Pancreas (tissue), 10 donors: ENCODE measurements at regions not wholly inside any gene's neighbourhood (a gene's known extent, or its start where the extent isn't known, plus 50 kb on each side); places are given as distances from the start of the nearest gene placed in this dataset.
A peak's percentile ranks its signal among the peaks of the same experiment; 100 is the strongest.

ENCODE experiments used
- ATAC-seq, 4 donors: fragments of 200-7000 bp; cut with Tn5 transposase; one replicate each; pipeline versions ENCODE4 v1.8.0 to v1.9.1; 2020; ENCODE audit warnings: mild to moderate bottlenecking in 4 of 4, moderate library complexity in 4 of 4
- DNase-seq, 6 donors: peaks; one replicate each; pipeline ENCODE4 v3.0.0-alpha.2; 2020
- FAIRE-seq: peaks from 2 replicates; lab custom pipeline; 2012; peaks lifted over from hg19 to GRCh38; lab: Jason Lieb, UNC
- H3K27ac ChIP-seq, 4 donors: fragments of 200-600 bp; sonication (generic); 1 replicate in 3 of 4; 2 replicates in 1 of 4; pipeline versions ENCODE4 v1.5.0 to v1.8.0; 2020
- H3K27me3 ChIP-seq, 4 donors: fragments of 200-600 bp; one replicate each; pipeline ENCODE4 v1.8.0; 2021
- H3K36me3 ChIP-seq, 3 donors: fragments of 200-600 bp; sonication (generic) in 1 of 3; one replicate each; pipeline versions ENCODE4 v1.5.0 to v1.8.0; 2020 to 2021
- H3K4me1 ChIP-seq, 3 donors: fragments of 200-600 bp; one replicate each; pipeline ENCODE4 v1.8.0; 2021
- H3K4me3 ChIP-seq, 4 donors: fragments of 200-600 bp; sonication (generic) in 2 of 4; one replicate each; pipeline versions ENCODE4 v1.5.0 to v1.8.0; 2020 to 2021
- H3K9me3 ChIP-seq, 4 donors: fragments of 200-600 bp; one replicate each; pipeline ENCODE4 v1.8.0; 2021
- WGBS, 2 donors: extraction: QIAGEN DNeasy Blood & Tissue Kit; methylation state at CpG; one replicate each; pipeline ENCODE4 v1.1.7; 2013; 5-methylcytosine and 5-hydroxymethylcytosine counted together
- intact Hi-C, 3 donors: fragments of 100-400 bp; cut with DNase I; formaldehyde crosslinking; loops; one replicate each; pipeline versions ENCODE4 v1.11.1 to v1.14.2; 2022
- TF ChIP-seq, protein P1 (sequence below), 4 donors: fragments of 200-600 bp; sonication (generic) in 3 of 4; IDR thresholded peaks; one replicate each; pipeline versions ENCODE4 v1.5.0 to v1.8.0; 2021; ENCODE audit warnings: antibody characterized with exemption in 4 of 4
- donor health status: healthy with polysubstance abuse.
- donor health status: DM: no; HTN: no; CAD: no; lungs with moderate emphysema.
- donor health status: DM: no; HTN: no; CAD: no.
- donor health status: control.
- donor health status: control.
- donor health status: Bipolar disorder and iron deficiency.
- donor health status: DM: yes; HTN: yes; CAD: no.
- donor health status: DM: no; HTN: no; CAD: no.
- donor health status: DM: no; HTN: no; CAD: no.
- donor health status: DM: yes; HTN: yes; CAD: no.

DNA sequence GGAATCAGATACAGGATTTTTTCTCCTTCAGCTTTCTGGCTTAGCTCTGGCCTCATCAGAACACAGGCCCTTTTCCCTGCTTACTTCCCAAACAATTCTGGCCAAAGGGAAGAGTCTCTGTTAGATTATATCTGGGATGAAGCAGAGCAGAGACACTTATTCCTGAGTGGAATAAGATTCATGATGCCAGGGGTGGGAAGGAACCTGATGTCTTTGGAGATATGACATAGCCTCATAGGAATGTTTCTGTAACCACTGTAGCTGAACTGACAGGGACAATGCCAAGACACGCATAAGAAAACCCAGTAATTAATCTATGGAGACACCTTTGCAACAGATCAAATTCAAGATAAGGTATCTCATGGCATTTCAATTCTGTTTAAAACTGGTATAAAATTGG lies 177.1 kb upstream of the RAG2 start:
- Histone ChIP-seq H3K9me3 (no peaks in the 10 kb centered on the region), H3K36me3 (no peaks in the 10 kb centered on the region), H3K4me3 (no peak overlapping the region), H3K27ac (no peak overlapping the region), H3K27me3 (no peaks in the 10 kb centered on the region), H3K4me1 (no peaks in the 10 kb centered on the region)
- DNase-seq = no peak
- TF ChIP-seq, protein P1, sequence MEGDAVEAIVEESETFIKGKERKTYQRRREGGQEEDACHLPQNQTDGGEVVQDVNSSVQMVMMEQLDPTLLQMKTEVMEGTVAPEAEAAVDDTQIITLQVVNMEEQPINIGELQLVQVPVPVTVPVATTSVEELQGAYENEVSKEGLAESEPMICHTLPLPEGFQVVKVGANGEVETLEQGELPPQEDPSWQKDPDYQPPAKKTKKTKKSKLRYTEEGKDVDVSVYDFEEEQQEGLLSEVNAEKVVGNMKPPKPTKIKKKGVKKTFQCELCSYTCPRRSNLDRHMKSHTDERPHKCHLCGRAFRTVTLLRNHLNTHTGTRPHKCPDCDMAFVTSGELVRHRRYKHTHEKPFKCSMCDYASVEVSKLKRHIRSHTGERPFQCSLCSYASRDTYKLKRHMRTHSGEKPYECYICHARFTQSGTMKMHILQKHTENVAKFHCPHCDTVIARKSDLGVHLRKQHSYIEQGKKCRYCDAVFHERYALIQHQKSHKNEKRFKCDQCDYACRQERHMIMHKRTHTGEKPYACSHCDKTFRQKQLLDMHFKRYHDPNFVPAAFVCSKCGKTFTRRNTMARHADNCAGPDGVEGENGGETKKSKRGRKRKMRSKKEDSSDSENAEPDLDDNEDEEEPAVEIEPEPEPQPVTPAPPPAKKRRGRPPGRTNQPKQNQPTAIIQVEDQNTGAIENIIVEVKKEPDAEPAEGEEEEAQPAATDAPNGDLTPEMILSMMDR (IDR thresholded peaks at IDR 0.05) = no peak
- FAIRE-seq = no peak
- ATAC-seq = no peak
- intact Hi-C loops = no loop called here
- 22 to 34% methylated on average over 1 of the region's 1 CpG for WGBS, 2 donors

DNA sequence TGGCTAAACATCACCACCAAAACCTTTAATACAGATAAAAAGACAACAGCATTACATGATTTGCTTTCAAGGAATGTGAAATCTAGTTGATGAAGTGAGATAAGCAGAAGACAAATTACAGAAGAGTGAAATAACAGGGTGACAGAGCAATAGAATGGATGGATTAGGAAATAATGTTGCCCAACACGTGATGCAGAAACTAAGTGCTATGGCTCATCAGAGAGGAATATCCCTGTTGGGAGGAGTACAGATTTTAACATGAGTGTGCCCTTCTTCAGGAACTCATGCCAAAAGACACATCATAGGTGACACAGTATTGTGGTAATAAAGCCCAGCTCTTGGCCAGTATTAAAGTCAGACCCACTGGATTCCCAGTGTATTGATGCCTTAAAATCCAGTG lies 176.6 kb upstream of the RAG2 start:
- TF ChIP-seq, protein P1 (IDR thresholded peaks at IDR 0.05) = no peak
- ATAC-seq = peak in 1 of 4 donors; percentile 47
- Histone ChIP-seq H3K36me3 (no peaks in the 10 kb centered on the region), H3K27ac (no peak overlapping the region), H3K4me1 (no peaks in the 10 kb centered on the region), H3K27me3 (no peaks in the 10 kb centered on the region), H3K9me3 (no peaks in the 10 kb centered on the region), H3K4me3 (no peak overlapping the region)
- intact Hi-C loops = no loop called here
- no peak for FAIRE-seq
- no peak for DNase-seq
- 35 to 41% methylated on average over 1 of the region's 1 CpG for WGBS, 2 donors

DNA sequence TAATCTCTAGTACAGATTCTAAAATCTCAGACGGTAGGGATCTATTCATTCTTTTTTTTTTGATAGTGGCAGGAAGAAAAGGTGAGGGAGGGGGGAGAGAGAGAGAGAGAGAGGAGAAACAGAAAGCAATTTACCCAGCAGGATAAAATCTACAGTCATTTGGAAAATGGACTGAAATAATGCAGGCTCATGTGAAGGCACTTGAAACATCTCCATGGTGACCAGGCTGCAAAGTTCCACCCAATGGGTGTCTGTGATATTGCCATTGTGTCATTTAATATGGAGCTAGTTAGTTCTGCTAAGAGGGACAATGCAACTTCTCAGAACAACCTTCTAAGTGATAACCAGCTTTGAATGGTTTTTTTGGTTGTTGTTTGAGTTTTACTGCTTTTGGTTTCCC lies 165.2 kb upstream of the RAG2 start:
- no peak overlapping the region for H3K4me3 ChIP-seq
- ATAC-seq (no peak), FAIRE-seq (no peak), DNase-seq (no peak)
- no peaks in the 10 kb centered on the region for H3K36me3 ChIP-seq
- TF ChIP-seq, protein P1 (IDR thresholded peaks at IDR 0.05) = no peak
- intact Hi-C loops = loop anchor here in 1 of 3 donors (10.0 kb wide), 1 partner anchor 188 kb away; no protein-coding TSS in a partner anchor
- no peaks in the 10 kb centered on the region for H3K9me3 ChIP-seq
- H3K27ac ChIP-seq = no peak overlapping the region
- H3K27me3 ChIP-seq = no peaks in the 10 kb centered on the region
- WGBS, 2 donors = 21 to 61% methylated on average over 1 of the region's 1 CpG
- H3K4me1 ChIP-seq = no peaks in the 10 kb centered on the region

DNA sequence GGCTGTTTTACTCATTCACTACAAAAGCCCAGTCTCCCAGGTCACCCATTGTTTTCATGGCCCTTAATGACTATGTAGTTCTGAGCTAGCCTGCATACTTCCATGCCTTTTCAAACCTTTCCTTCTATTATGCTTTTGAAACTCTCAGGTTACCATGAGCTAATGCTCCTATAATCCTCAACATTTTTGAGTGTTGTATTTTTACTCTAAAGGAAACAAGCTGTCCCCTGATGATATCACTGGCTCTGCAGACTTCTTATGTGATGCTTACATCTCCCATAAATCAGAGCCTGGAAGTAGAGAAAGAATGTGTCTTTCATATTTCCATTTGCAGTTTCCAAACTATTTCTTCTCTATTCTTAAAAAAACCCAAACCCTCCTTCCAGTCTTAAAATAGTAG lies 159.0 kb upstream of the RAG2 start:
- H3K4me1 ChIP-seq = no peaks in the 10 kb centered on the region
- ATAC-seq (no peak), DNase-seq (no peak), FAIRE-seq (no peak)
- H3K27ac ChIP-seq = no peak overlapping the region
- TF ChIP-seq, protein P1 (IDR thresholded peaks at IDR 0.05) = no peak
- no peaks in the 10 kb centered on the region for H3K9me3 ChIP-seq
- intact Hi-C loops = no loop called here
- no peaks in the 10 kb centered on the region for H3K27me3 ChIP-seq
- H3K36me3 ChIP-seq = no peaks in the 10 kb centered on the region
- H3K4me3 ChIP-seq = no peak overlapping the region

DNA sequence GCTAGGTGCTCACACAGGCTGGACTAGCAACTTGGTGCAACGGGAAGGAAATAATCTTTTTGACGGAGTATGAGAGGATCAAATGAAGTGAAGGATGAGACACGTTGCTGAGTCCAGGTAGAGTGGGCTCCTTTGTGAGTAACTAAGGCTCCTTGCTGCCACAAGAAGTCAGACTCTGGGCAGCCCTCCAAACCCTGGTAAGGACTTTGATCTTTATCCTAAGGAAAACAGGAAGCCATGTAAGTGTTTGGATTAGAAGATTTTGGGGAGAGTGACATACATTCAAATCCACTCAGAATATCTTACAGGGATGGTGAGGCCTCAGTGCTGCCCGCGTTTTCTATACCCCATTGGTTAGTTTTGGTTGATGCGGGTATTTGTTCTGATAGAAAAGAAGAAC lies 155.9 kb upstream of the RAG2 start:
- Histone ChIP-seq H3K9me3 (no peaks in the 10 kb centered on the region), H3K36me3 (no peaks in the 10 kb centered on the region), H3K4me3 (no peak overlapping the region), H3K4me1 (peaks cover 0 to 5% (median 0%) of the 10 kb centered on the region in 3 donors), H3K27me3 (no peaks in the 10 kb centered on the region), H3K27ac (no peak overlapping the region)
- no peak for ATAC-seq
- FAIRE-seq = no peak
- 78 to 84% methylated on average over 6 of the region's 6 CpGs for whole genome bisulfite sequencing, 2 donors
- DNase-seq = no peak
- TF ChIP-seq, protein P1 (IDR thresholded peaks at IDR 0.05) = no peak
- intact Hi-C loops = no loop called here
